ENCODE measurements at regions not wholly inside any gene's neighbourhood (a gene's known extent, or its start where the extent isn't known, plus 50 kb on each side); places are given as distances from the start of the nearest gene placed in this dataset.
"Not testable (repeated sequence)": the region's sequence is repeated elsewhere in the genome, so short reads cannot be mapped to it uniquely, and the experiment has no call there.

DNA sequence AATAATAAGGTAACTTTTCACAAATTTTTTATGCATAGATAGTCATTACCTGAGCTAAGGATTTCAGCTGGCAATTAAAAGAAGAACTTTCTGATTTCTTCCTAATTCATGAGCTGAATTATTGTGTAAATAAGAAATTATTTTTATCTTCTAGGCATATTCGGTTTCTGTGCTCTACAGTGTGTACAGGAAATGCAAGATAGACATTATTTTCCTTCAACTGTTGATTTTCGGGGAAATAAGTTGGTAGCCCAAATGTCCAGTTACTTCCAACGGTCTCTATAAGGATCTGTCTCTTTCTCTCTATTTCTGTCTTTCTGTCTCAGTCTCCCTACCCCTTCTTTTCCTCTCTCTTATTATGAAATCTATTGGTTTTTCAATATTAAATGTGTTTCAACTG, 137.3 kb upstream of the CLNK start:
- H3K27me3 Mint-ChIP-seq (ENCODE audit: low read depth), result no peaks in the 10 kb centered on the region
- H3K36me3 Mint-ChIP-seq (ENCODE audit: low read depth), result no peaks in the 10 kb centered on the region
- no peaks in the 10 kb centered on the region for H3K4me1 Mint-ChIP-seq (ENCODE audit: low read depth)
- H3K4me3 Mint-ChIP-seq (ENCODE audit: low read depth), result no peak overlapping the region
- DNase-seq (ENCODE audit: low spot score), result no peak
- H3K27ac Mint-ChIP-seq, result no peak overlapping the region
- intact Hi-C loops (cut with micrococcal nuclease), result no loop called here
- no peaks in the 10 kb centered on the region for H3K9me3 Mint-ChIP-seq

DNA sequence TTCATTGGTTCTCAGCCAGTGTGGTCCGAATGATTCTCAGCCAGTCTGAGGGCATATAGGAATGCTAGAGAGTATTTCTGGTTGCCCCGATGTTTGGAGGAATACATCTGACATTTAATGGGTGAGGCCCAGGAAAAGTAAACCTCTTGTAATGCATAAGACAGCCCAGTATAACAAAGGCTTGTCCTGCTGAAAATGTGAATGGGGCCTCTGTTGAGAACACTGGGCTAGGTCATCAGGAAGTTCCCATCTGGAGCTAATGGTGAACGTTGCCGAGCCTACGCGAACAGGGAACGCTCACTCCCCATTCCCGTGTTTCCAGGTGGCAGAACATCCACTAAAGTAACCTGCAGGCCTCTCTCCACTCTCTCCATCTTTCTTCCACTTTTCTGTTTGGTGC, 132.0 kb upstream of the CLNK start:
- Mint-ChIP-seq H3K27me3 (ENCODE audit: low read depth) (no peaks in the 10 kb centered on the region), H3K27ac (no peak overlapping the region)
- DNase-seq (ENCODE audit: low spot score), result no peak

DNA sequence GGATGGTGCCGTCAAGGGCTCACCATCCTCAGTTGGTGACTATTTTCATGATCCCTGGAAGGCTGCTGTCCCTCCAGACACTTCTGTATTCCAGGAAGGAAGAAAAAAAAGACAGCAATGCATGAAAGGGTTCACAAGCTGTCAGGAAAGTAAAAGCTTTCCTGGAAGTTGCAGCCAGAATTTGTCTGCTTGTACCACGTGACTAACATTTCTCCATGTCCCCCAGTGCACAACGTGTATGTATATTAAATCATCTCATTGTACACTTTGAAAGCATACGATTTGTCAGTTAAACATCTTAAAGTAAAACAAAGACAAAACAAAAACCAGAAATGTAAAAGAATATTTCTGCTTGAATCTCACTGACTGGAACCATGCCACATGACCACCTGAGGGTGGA, 127.4 kb upstream of the CLNK start:
- H3K27ac Mint-ChIP-seq, result no peak overlapping the region
- peaks cover 3% of the 10 kb centered on the region for H3K36me3 Mint-ChIP-seq (ENCODE audit: low read depth)
- H3K9me3 Mint-ChIP-seq, result peaks cover 17% of the 10 kb centered on the region
- DNase-seq (ENCODE audit: low spot score), result no peak
- no peaks in the 10 kb centered on the region for H3K27me3 Mint-ChIP-seq (ENCODE audit: low read depth)
- H3K4me3 Mint-ChIP-seq (ENCODE audit: low read depth), result no peak overlapping the region
- peaks cover 6% of the 10 kb centered on the region for H3K4me1 Mint-ChIP-seq (ENCODE audit: low read depth)
- intact Hi-C loops (cut with micrococcal nuclease), result no loop called here

More for the DNA sequence above, 132.0 kb upstream of the CLNK start:
- H3K4me3 Mint-ChIP-seq (ENCODE audit: low read depth), result no peak overlapping the region
- H3K9me3 Mint-ChIP-seq, result peaks cover 14% of the 10 kb centered on the region
- H3K36me3 Mint-ChIP-seq (ENCODE audit: low read depth), result peaks cover 3% of the 10 kb centered on the region
- peaks cover 6% of the 10 kb centered on the region for H3K4me1 Mint-ChIP-seq (ENCODE audit: low read depth)
- intact Hi-C loops (cut with micrococcal nuclease), result no loop called here

DNA sequence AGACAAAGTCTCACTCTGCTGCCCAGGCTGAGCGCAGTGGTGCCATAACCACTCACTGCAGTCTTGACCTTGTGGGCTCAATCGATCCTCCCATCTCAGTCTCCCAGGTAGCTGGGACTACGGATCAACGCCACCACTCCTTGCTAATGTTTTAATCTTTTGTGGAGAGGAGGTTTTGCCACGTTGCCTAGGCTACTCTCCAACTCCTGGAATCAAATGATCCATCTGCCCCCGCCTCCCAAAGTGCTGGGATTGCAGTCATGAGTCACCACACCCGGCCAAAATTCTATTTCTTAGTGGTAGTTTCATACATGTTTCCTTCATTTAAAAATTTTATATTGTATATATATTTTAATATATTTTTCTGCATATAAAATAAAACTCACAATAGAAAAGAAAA, 125.8 kb upstream of the CLNK start:
- DNase-seq (ENCODE audit: low spot score), result no peak
- Mint-ChIP-seq H3K9me3 (peaks cover 28% of the 10 kb centered on the region), H3K36me3 (ENCODE audit: low read depth) (peaks cover 3% of the 10 kb centered on the region), H3K27ac (no peak overlapping the region), H3K4me3 (ENCODE audit: low read depth) (no peak overlapping the region), H3K27me3 (ENCODE audit: low read depth) (no peaks in the 10 kb centered on the region), H3K4me1 (ENCODE audit: low read depth) (peaks cover 11% of the 10 kb centered on the region)
- intact Hi-C loops (cut with micrococcal nuclease), result no loop called here

DNA sequence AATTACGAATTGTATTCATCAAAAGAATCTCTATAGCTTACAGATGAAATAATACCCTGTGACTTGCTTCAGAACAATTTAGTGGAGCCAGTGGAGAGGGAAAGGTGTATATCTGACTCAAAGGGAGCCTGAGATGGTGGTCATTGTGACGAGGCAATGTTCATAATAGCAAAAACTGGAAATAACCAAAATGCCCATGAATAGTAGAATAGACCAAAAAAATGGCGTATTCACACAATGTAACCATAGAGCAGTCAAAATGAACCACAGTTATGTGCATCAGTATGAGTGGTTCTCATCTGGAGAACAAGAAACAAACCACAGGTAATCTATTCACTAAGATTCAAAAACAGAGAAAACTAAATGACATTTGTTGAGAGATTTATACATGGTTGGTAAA, 125.3 kb upstream of the CLNK start:
- Mint-ChIP-seq H3K9me3 (peaks cover 31% of the 10 kb centered on the region), H3K4me1 (ENCODE audit: low read depth) (peaks cover 11% of the 10 kb centered on the region), H3K27ac (no peak overlapping the region), H3K36me3 (ENCODE audit: low read depth) (peaks cover 3% of the 10 kb centered on the region), H3K4me3 (ENCODE audit: low read depth) (no peak overlapping the region), H3K27me3 (ENCODE audit: low read depth) (no peaks in the 10 kb centered on the region)
- DNase-seq (ENCODE audit: low spot score), result no peak
- intact Hi-C loops (cut with micrococcal nuclease), result no loop called here

DNA sequence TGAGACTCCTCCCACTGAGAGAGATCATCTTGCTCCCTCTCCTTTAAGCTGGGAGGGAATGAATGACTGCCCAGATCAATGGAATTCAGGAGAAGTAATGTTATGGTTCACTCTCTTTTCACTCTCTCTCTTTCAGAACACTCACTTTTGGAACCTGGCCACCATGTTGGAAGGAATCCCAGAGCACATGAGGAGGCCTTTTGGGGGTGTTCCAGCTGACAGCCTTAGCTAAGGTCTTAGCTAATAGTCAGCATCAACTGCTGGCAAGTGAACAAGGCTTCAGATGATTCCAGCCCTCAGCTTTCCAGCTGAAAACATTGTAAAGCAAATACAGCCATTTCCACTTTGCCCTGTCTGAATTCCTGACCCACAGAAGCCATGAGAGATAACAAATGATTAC, 124.0 kb upstream of the CLNK start:
- H3K9me3 Mint-ChIP-seq, result peaks cover 26% of the 10 kb centered on the region
- intact Hi-C loops (cut with micrococcal nuclease), result no loop called here
- DNase-seq (ENCODE audit: low spot score), result no peak
- no peak overlapping the region for H3K27ac Mint-ChIP-seq
- peaks cover 6% of the 10 kb centered on the region for H3K4me1 Mint-ChIP-seq (ENCODE audit: low read depth)
- no peak overlapping the region for H3K4me3 Mint-ChIP-seq (ENCODE audit: low read depth)
- no peaks in the 10 kb centered on the region for H3K36me3 Mint-ChIP-seq (ENCODE audit: low read depth)
- no peaks in the 10 kb centered on the region for H3K27me3 Mint-ChIP-seq (ENCODE audit: low read depth)

DNA sequence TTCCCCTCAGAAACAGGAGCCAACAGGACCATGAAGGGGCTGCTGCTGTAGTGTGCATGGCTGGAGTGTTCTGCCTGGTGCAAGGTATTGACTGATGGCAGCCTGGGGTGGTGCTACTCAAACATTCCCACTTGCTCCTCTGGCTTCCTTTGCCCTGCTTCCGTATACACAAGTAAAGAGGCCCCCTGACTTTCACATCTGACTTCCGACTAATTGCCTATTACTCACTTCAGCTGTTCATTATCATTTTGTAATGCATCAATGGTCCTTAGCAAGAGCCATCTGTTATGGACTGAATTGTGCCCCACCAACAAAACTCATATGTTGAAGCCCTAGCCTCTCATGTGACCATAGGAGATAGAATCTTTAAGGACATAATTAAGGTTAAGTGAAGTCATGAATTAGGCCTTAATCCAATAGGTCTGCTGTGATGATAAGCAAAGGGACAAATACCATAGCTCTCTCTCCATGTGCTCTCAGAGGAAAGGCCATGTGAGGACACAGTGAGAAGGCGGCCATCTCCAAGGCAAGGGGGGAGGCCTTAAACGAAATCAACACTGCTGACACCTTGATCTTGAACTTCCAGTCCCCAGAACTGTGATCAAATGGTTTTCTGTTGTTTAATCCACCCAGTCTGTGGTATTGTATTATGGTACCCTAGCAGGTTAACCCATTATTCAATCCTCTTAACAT, 122.5 kb upstream of the CLNK start:
- H3K4me3 Mint-ChIP-seq (ENCODE audit: low read depth), result no peak overlapping the region
- intact Hi-C loops (cut with micrococcal nuclease), result no loop called here
- H3K9me3 Mint-ChIP-seq, result peaks cover 21% of the 10 kb centered on the region
- no peaks in the 10 kb centered on the region for H3K36me3 Mint-ChIP-seq (ENCODE audit: low read depth)
- peaks cover 6% of the 10 kb centered on the region for H3K4me1 Mint-ChIP-seq (ENCODE audit: low read depth)
- no peak overlapping the region for H3K27ac Mint-ChIP-seq
- no peak for DNase-seq (ENCODE audit: low spot score)
- no peaks in the 10 kb centered on the region for H3K27me3 Mint-ChIP-seq (ENCODE audit: low read depth)

DNA sequence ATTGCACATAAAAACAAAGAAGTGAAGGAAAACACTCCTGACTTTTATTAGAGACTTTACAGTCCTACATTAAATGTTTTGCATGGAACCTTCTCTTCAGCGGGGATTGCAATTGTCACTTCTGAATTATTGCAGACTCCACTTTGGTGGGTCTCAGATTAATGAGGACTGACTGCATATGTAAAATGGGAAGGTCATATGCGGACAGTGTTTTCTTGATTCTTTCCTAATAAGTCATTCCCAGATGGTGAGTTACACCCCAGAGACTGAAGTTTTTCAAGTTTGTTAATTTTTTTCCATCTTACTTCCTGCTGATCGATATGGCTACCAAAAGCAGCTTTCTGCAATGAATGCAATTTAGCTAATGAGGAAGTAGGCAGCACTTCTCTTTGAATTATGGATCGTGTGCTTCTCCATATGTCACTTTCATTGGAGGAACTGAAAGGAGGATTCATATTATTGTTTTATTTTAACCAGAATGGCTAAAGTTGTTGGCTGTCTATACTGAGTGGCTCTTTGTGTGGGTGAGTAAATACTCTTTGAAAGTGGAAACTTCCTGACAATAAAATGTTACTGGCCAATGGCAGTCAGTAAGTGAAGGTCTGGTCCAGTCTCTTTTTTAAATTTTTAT, 119.3 kb upstream of the CLNK start:
- no peak overlapping the region for H3K27ac Mint-ChIP-seq
- intact Hi-C loops (cut with micrococcal nuclease), result no loop called here
- no peaks in the 10 kb centered on the region for H3K27me3 Mint-ChIP-seq (ENCODE audit: low read depth)
- H3K4me1 Mint-ChIP-seq (ENCODE audit: low read depth), result peaks cover 6% of the 10 kb centered on the region
- H3K4me3 Mint-ChIP-seq (ENCODE audit: low read depth), result no peak overlapping the region
- peaks cover 23% of the 10 kb centered on the region for H3K9me3 Mint-ChIP-seq
- no peaks in the 10 kb centered on the region for H3K36me3 Mint-ChIP-seq (ENCODE audit: low read depth)
- no peak for DNase-seq (ENCODE audit: low spot score)

DNA sequence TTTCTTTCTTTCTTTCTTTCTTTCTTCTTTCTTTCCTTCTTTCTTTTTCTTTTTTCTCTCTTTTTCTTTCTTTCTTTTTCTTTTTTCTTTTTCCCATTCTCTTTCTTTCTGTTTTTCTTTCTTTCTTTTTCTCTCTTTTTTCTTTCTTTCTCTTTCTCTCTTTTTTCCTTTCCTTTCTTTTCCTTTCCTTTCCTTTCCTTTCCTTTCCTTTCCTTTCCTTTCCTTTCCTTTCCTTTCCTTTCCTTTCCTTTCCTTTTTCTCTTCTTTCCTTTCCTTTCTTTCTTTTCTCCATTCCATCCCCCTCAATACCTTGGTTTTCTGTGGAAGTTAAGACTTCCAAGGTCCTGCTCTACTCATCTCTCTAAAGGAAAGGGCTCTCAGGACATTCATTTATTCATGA, 102.8 kb upstream of the CLNK start:
- Mint-ChIP-seq H3K4me1 (ENCODE audit: low read depth) (peaks cover 12% of the 10 kb centered on the region), H3K27me3 (ENCODE audit: low read depth) (peaks cover 1% of the 10 kb centered on the region), H3K27ac (no peak overlapping the region), H3K36me3 (ENCODE audit: low read depth) (no peaks in the 10 kb centered on the region), H3K9me3 (no peaks in the 10 kb centered on the region), H3K4me3 (ENCODE audit: low read depth) (no peak overlapping the region)
- intact Hi-C loops (cut with micrococcal nuclease), result no loop called here
- no peak for DNase-seq (ENCODE audit: low spot score)

DNA sequence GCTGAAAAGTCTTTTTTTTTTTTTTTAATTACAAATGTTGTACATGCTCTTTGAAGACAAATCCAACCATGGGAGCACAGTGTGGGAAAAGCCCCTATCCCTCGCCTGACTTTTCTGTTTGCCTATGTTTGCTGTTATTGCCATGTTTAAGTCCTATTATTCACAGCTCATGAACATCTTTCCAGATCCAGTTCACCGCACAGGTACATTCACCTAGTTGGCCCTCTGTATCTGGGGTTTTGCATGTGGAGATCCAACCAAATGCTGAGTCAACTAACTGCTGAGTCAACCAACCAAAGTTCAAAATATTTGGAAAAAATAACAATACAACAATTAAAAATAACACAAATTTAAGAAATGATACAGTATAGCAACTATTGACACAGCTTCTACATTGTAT, 100.1 kb upstream of the CLNK start:
- Mint-ChIP-seq H3K36me3 (ENCODE audit: low read depth) (peaks cover 3% of the 10 kb centered on the region), H3K4me3 (ENCODE audit: low read depth) (no peak overlapping the region), H3K27ac (no peak overlapping the region), H3K4me1 (ENCODE audit: low read depth) (peaks cover 18% of the 10 kb centered on the region), H3K27me3 (ENCODE audit: low read depth) (peaks cover 1% of the 10 kb centered on the region), H3K9me3 (peaks cover 4% of the 10 kb centered on the region)
- intact Hi-C loops (cut with micrococcal nuclease), result no loop called here
- DNase-seq (ENCODE audit: low spot score), result no peak

DNA sequence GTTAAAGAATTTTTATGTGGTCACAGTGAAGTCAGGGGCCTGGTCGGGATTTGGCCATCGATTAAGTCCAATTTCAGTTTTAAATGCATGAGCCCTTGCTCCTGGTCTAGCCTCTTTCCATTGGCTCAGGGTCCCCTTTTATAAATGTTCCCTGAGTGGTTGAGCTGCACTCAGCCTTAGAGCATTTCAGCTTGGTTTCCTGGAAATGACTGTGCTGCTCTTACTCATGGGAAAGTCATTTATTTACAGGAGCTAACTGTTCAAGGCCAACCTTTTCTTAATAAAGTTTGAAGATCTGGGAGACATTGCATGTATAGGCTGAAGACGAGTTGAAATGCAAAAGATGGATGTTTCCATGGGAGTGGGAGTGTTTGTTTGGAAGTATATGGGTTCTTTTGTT, 98.8 kb upstream of the CLNK start:
- intact Hi-C loops (cut with micrococcal nuclease), result loop anchor here (2.0 kb wide), 1 partner anchor 53 kb away; no protein-coding TSS in a partner anchor

DNA sequence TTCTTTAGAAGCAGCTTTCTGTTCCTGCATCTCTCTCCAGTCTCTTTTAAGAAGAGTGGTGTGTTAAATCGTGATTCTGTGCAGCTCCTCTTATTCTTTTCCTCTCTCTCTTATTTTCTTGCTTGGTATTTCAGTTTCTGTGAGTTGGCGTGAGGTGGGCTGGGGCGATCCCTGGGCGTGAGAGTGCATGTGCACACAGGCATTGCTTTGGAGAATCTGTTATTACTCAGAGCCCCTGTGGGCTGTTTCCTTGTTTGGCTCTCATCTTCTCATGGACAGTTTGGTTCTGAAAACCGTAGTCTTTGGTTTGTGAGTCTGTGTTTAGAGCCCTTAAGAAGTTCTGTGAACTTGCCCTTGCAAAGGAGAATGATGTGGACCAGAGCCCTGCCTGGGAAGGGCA, 97.2 kb upstream of the CLNK start:
- Mint-ChIP-seq H3K4me3 (ENCODE audit: low read depth) (no peak overlapping the region), H3K27ac (peak overlapping the region; percentile 29), H3K4me1 (ENCODE audit: low read depth) (peaks cover 18% of the 10 kb centered on the region), H3K27me3 (ENCODE audit: low read depth) (no peaks in the 10 kb centered on the region), H3K9me3 (peaks cover 4% of the 10 kb centered on the region), H3K36me3 (ENCODE audit: low read depth) (peaks cover 3% of the 10 kb centered on the region)
- no peak for DNase-seq (ENCODE audit: low spot score)
- intact Hi-C loops (cut with micrococcal nuclease), result loop anchor here (2.0 kb wide), 1 partner anchor 51 kb away; no protein-coding TSS in a partner anchor

More for the DNA sequence above, 98.8 kb upstream of the CLNK start:
- Mint-ChIP-seq H3K27ac (peak overlapping the region; percentile 7), H3K9me3 (peaks cover 4% of the 10 kb centered on the region), H3K4me1 (ENCODE audit: low read depth) (peaks cover 18% of the 10 kb centered on the region), H3K27me3 (ENCODE audit: low read depth) (no peaks in the 10 kb centered on the region), H3K36me3 (ENCODE audit: low read depth) (peaks cover 3% of the 10 kb centered on the region), H3K4me3 (ENCODE audit: low read depth) (no peak overlapping the region)
- no peak for DNase-seq (ENCODE audit: low spot score)

DNA sequence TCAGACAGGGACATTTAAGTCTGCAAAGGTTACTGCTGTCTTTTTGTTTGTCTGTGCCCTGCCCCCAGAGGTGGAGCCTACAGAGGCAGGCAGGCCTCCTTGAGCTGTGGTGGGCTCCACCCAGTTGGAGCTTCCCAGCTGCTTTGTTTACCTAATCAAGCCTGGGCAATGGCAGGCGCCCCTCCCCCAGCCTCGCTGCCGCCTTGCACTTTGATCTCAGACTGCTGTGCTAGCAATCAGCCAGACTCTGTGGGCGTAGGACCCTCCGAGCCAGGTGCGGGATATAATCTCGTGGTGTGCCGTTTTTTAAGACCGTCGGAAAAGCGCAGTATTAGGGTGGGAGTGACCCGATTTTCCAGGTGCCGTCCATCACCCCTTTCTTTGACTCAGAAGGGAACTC, 96.2 kb upstream of the CLNK start:
- H3K27me3 Mint-ChIP-seq (ENCODE audit: low read depth); H3K9me3 Mint-ChIP-seq; DNase-seq (ENCODE audit: low spot score); H3K27ac Mint-ChIP-seq; H3K4me3 Mint-ChIP-seq (ENCODE audit: low read depth); H3K36me3 Mint-ChIP-seq (ENCODE audit: low read depth); intact Hi-C loops (cut with micrococcal nuclease): not testable (repeated sequence)
- peaks cover 18% of the 10 kb centered on the region for H3K4me1 Mint-ChIP-seq (ENCODE audit: low read depth)

All from activated T-helper 2 cell treated with anti-CD3 and anti-CD28 coated beads, Interferon-gamma antibody, Interleukin-2, Interleukin-4, amounts not matched to agents 10 μg/mL and 5 μg/mL and 100 μg/mL, durations not matched to agents 14 hours and 24 hours and 36 hours (primary cell).